Activated CD8-positive, alpha-beta memory T cell treated with anti-CD3 and anti-CD28 coated beads, Interleukin-2, amount 50 U/mL, for 24 hours (primary cell): ENCODE measurements at regions not wholly inside any gene's neighbourhood (a gene's known extent, or its start where the extent isn't known, plus 50 kb on each side); places are given as distances from the start of the nearest gene placed in this dataset.

Experiments
- DNase-seq: peaks from one replicate; pipeline ENCODE4 v3.0.0-alpha.2; 2020; ENCODE audit errors: extremely low read depth

- DNase-seq: no peak
Measured at GRCh38 chr22:48089601-48090331, 1327.3 kb downstream of the TBC1D22A start.

- DNase-seq: no peak
Measured at GRCh38 chr22:48088926-48089536, 1326.6 kb downstream of the TBC1D22A start.

GRCh38 chr22:48088251-48088650 lies 1325.8 kb downstream of the TBC1D22A start:
- no peak for DNase-seq

GRCh38 chr22:48085901-48086645 lies 1323.6 kb downstream of the TBC1D22A start:
- no peak for DNase-seq

GRCh38 chr22:48084729-48085050 lies 1322.2 kb downstream of the TBC1D22A start:
- DNase-seq: no peak

GRCh38 chr22:48084041-48084728 lies 1321.7 kb downstream of the TBC1D22A start:
- no peak for DNase-seq

GRCh38 chr22:48083502-48083901 lies 1321.1 kb downstream of the TBC1D22A start:
- DNase-seq: no peak

- no peak for DNase-seq
Measured at GRCh38 chr22:48082284-48082683, 1319.8 kb downstream of the TBC1D22A start.

GRCh38 chr22:48081281-48081680 lies 1318.8 kb downstream of the TBC1D22A start:
- no peak for DNase-seq

GRCh38 chr22:48080316-48081165 lies 1318.1 kb downstream of the TBC1D22A start:
- no peak for DNase-seq

- no peak for DNase-seq
Measured at GRCh38 chr22:48079505-48080290, 1317.2 kb downstream of the TBC1D22A start.

GRCh38 chr22:48078825-48079224 lies 1316.4 kb downstream of the TBC1D22A start:
- no peak for DNase-seq

- DNase-seq: no peak
Measured at GRCh38 chr22:48077699-48078098, 1315.2 kb downstream of the TBC1D22A start.

GRCh38 chr22:48076008-48076407 lies 1313.6 kb downstream of the TBC1D22A start:
- DNase-seq: no peak

- DNase-seq: no peak
Measured at GRCh38 chr22:48075604-48076003, 1313.2 kb downstream of the TBC1D22A start.

- no peak for DNase-seq
Measured at GRCh38 chr22:48072777-48073176, 1310.3 kb downstream of the TBC1D22A start.

GRCh38 chr22:48071828-48072227 lies 1309.4 kb downstream of the TBC1D22A start:
- DNase-seq: no peak

- DNase-seq: no peak
Measured at GRCh38 chr22:48071305-48071704, 1308.9 kb downstream of the TBC1D22A start.

GRCh38 chr22:48070760-48071159 lies 1308.3 kb downstream of the TBC1D22A start:
- DNase-seq: no peak

GRCh38 chr22:48070083-48070482 lies 1307.6 kb downstream of the TBC1D22A start:
- DNase-seq: no peak

- no peak for DNase-seq
Measured at GRCh38 chr22:48069256-48069655, 1306.8 kb downstream of the TBC1D22A start.
